Fibroblast of lung (primary cell): ENCODE measurements at regions not wholly inside any gene's neighbourhood (a gene's known extent, or its start where the extent isn't known, plus 50 kb on each side); places are given as distances from the start of the nearest gene placed in this dataset.

Source experiments
- DNase-seq, 2 donors: peaks; one replicate each; pipeline versions ENCODE4 v3.0.0 to v3.0.0-alpha.2; 2010; ENCODE audit warnings: low read depth in 2 of 2
- H2AFZ ChIP-seq: 2 replicates; pipeline ENCODE4 v1.5.1; 2012; ENCODE audit warnings: low read length, control low read depth, inconsistent platforms
- H3K27ac ChIP-seq: 2 replicates; pipeline ENCODE4 v1.5.1; 2011; ENCODE audit warnings: low read length, control low read depth; ENCODE audit not compliant: insufficient read depth
- H3K27me3 ChIP-seq: 2 replicates; pipeline ENCODE4 v1.5.1; 2011; ENCODE audit warnings: mild to moderate bottlenecking, low read length; ENCODE audit not compliant: control insufficient read depth, insufficient read depth
- H3K36me3 ChIP-seq: 2 replicates; pipeline ENCODE4 v1.5.1; 2011; ENCODE audit warnings: low read length; ENCODE audit not compliant: control insufficient read depth, insufficient read depth
- H3K4me1 ChIP-seq: 2 replicates; pipeline ENCODE4 v1.5.1; 2011; ENCODE audit warnings: low read length; ENCODE audit not compliant: control insufficient read depth, insufficient read depth; ENCODE audit errors: extremely low read depth
- H3K4me2 ChIP-seq: 2 replicates; pipeline ENCODE4 v1.5.1; 2011; ENCODE audit warnings: low read length, control low read depth; ENCODE audit not compliant: insufficient read depth; ENCODE audit errors: extremely low read depth
- H3K4me3 ChIP-seq, 4 experiments: fragments of 200-600 bp in 1 of 4; sonication (generic) in 1 of 4; replicated peaks in 1 of 4; 2 replicates each; pipeline ENCODE4 v1.5.1; 2011 to 2016; ENCODE audit warnings: low read length in 4 of 4, low read depth in 3 of 4, mild to moderate bottlenecking in 3 of 4, control low read depth in 2 of 4, inconsistent platforms in 1 of 4, mixed read lengths in 1 of 4; ENCODE audit not compliant: insufficient read depth in 1 of 4; ENCODE audit errors: control extremely low read depth in 1 of 4
- H3K79me2 ChIP-seq: 2 replicates; pipeline ENCODE4 v1.5.1; 2012; ENCODE audit warnings: mild to moderate bottlenecking, low read length, inconsistent platforms; ENCODE audit not compliant: control insufficient read depth, insufficient read depth
- H3K9ac ChIP-seq: 2 replicates; pipeline ENCODE4 v1.5.1; 2011; ENCODE audit warnings: mild to moderate bottlenecking, low read length, control low read depth; ENCODE audit not compliant: insufficient read depth
- H3K9me3 ChIP-seq: 2 replicates; pipeline ENCODE4 v1.5.1; 2012; ENCODE audit warnings: low read depth, low read length; ENCODE audit not compliant: control insufficient read depth, insufficient read depth
- H4K20me1 ChIP-seq: 2 replicates; pipeline ENCODE4 v1.5.1; 2011; ENCODE audit warnings: low read length; ENCODE audit not compliant: control insufficient read depth, insufficient read depth; ENCODE audit errors: extremely low read depth
- CTCF ChIP-seq, 2 donors: IDR thresholded peaks in 1 of 2; conservative IDR thresholded peaks in 1 of 2; 1 replicate in 1 of 2; 2 replicates in 1 of 2; pipeline ENCODE4 v1.5.1; 2011 to 2012; ENCODE audit warnings: low read length in 2 of 2, control low read depth in 1 of 2, inconsistent platforms in 1 of 2, low read depth in 1 of 2, mild to moderate bottlenecking in 1 of 2
- EZH2 ChIP-seq: IDR thresholded peaks from 2 replicates; pipeline ENCODE4 v1.5.1; 2012; ENCODE audit warnings: low read length, control low read depth, mild to moderate bottlenecking; ENCODE audit errors: missing control alignments

- no peak for DNase-seq
- Histone ChIP-seq H3K9ac (no peak overlapping the region), H3K27me3 (no peaks in the 10 kb centered on the region), H3K4me2 (no peak overlapping the region), H3K79me2 (no peaks in the 10 kb centered on the region), H3K9me3 (no peaks in the 10 kb centered on the region), H3K36me3 (no peaks in the 10 kb centered on the region), H4K20me1 (no peaks in the 10 kb centered on the region), H3K4me1 (no peaks in the 10 kb centered on the region), H3K27ac (no peak overlapping the region), H2AFZ (no peak overlapping the region), H3K4me3 (no peak overlapping the region)
- no peak for TF ChIP-seq CTCF (conservative IDR thresholded peaks at IDR 0.05 in 1 of 2, IDR thresholded peaks at IDR 0.05 in 1 of 2; ENCODE audit: low read depth in 1 of 2, low read length in 2 of 2)
These were observed 166.2 kb upstream of the SP8 start for GRCh38 chr7:20952916-20953315.

GRCh38 chr7:20954711-20955619 is 168.3 kb upstream of the SP8 start:
- H3K27ac ChIP-seq = no peak overlapping the region
- no peak overlapping the region for H2AFZ ChIP-seq
- H3K27me3 ChIP-seq = no peaks in the 10 kb centered on the region
- H3K36me3 ChIP-seq = no peaks in the 10 kb centered on the region
- peak in 1 of 2 donors; percentile 11 for DNase-seq
- no peaks in the 10 kb centered on the region for H4K20me1 ChIP-seq
- no peak overlapping the region for H3K4me2 ChIP-seq
- H3K4me3 ChIP-seq = no peak overlapping the region
- H3K9me3 ChIP-seq = no peaks in the 10 kb centered on the region
- TF ChIP-seq CTCF (conservative IDR thresholded peaks at IDR 0.05 in 1 of 2, IDR thresholded peaks at IDR 0.05 in 1 of 2; ENCODE audit: low read depth in 1 of 2, low read length in 2 of 2) = no peak
- TF ChIP-seq EZH2 = no peak
- H3K4me1 ChIP-seq = no peaks in the 10 kb centered on the region
- H3K9ac ChIP-seq = no peak overlapping the region
- H3K79me2 ChIP-seq = no peaks in the 10 kb centered on the region

GRCh38 chr7:20958572-20958971 is 171.9 kb upstream of the SP8 start:
- H3K9ac ChIP-seq = no peak overlapping the region
- no peaks in the 10 kb centered on the region for H3K79me2 ChIP-seq
- H3K9me3 ChIP-seq = no peaks in the 10 kb centered on the region
- H3K4me3 ChIP-seq = no peak overlapping the region
- no peak overlapping the region for H3K27ac ChIP-seq
- no peaks in the 10 kb centered on the region for H4K20me1 ChIP-seq
- DNase-seq = no peak
- H3K27me3 ChIP-seq = no peaks in the 10 kb centered on the region
- H3K36me3 ChIP-seq = no peaks in the 10 kb centered on the region
- no peak overlapping the region for H3K4me2 ChIP-seq
- no peak for TF ChIP-seq EZH2
- no peak for TF ChIP-seq CTCF (conservative IDR thresholded peaks at IDR 0.05 in 1 of 2, IDR thresholded peaks at IDR 0.05 in 1 of 2; ENCODE audit: low read depth in 1 of 2, low read length in 2 of 2)
- no peaks in the 10 kb centered on the region for H3K4me1 ChIP-seq
- H2AFZ ChIP-seq = no peak overlapping the region
